K562 (cell line): ENCODE measurements at regions not wholly inside any gene's neighbourhood (a gene's known extent, or its start where the extent isn't known, plus 50 kb on each side); places are given as distances from the start of the nearest gene placed in this dataset.

Experiments
- ATAC-seq: fragments of 200-7000 bp; cut with Tn5 transposase; 3 replicates; pipeline ENCODE4 v1.9.1; 2020; ENCODE audit warnings: moderate library complexity
- BruUV-seq: library from RNA; stranded (reverse); fragments of 400-500 nt; replicated peaks from 2 replicates; lab custom pipeline; 2021; lab: Mats Ljungman, UMichigan
- CTCF ChIA-PET: fragments of 300-600 bp; formaldehyde crosslinking; extraction: SDS; loops from one replicate; lab custom pipeline; 2021; ENCODE audit warnings: low intra/inter-chr PET ratio; lab: Yijun Ruan, JAX
- POLR2A ChIA-PET: fragments of 300-600, 350-650 bp; sonication (Branson Sonifier 250); formaldehyde crosslinking; extraction: SDS; loops from one replicate; lab custom pipeline; 2021; ENCODE audit warnings: antibody characterized with exemption, inconsistent platforms; lab: Yijun Ruan, JAX
- DNase-seq, 4 experiments: peaks; one replicate each; pipeline versions ENCODE4 v3.0.0 to v3.0.0-alpha.2; 2011 to 2018; ENCODE audit warnings: low spot score in 3 of 4, mixed read lengths in 3 of 4; ENCODE audit errors: extremely low read depth in 1 of 4
- FAIRE-seq: peaks from 2 replicates; lab custom pipeline; 2011; peaks lifted over from hg19 to GRCh38; lab: Jason Lieb, UNC
- H2AFZ ChIP-seq: 2 replicates; pipeline ENCODE4 v1.6.0; 2011; ENCODE audit warnings: low read depth, low read length, control low read depth, inconsistent platforms
- H3K27ac ChIP-seq: fragments of 200-600 bp; 3 replicates; pipeline ENCODE4 v1.8.0; 2011; ENCODE audit warnings: low read depth, mild to moderate bottlenecking, control low read depth, inconsistent platforms, low read length, moderate library complexity, mixed read lengths; ENCODE audit errors: extremely low read depth
- H3K27me3 ChIP-seq, 2 experiments: fragments of 300-600 bp in 1 of 2; 2 replicates in 1 of 2; 3 replicates in 1 of 2; pipeline versions ENCODE4 v1.6.0 to v1.8.0; 2011; ENCODE audit warnings: inconsistent platforms in 2 of 2, low read length in 2 of 2, mild to moderate bottlenecking in 1 of 2, mixed read lengths in 1 of 2, moderate library complexity in 1 of 2; ENCODE audit not compliant: control insufficient read depth in 2 of 2, insufficient read depth in 2 of 2
- H3K36me3 ChIP-seq: fragments of 300-600 bp; 3 replicates; pipeline ENCODE4 v1.8.0; 2011; ENCODE audit warnings: mild to moderate bottlenecking, low read length, inconsistent platforms; ENCODE audit not compliant: control insufficient read depth, insufficient read depth
- H3K4me1 ChIP-seq, 2 experiments: fragments of 200-600 bp in 1 of 2; replicated peaks in 1 of 2; 2 replicates in 1 of 2; 3 replicates in 1 of 2; pipeline versions ENCODE4 v1.5.1 to v1.8.0; 2011; ENCODE audit warnings: inconsistent platforms in 2 of 2, low read length in 2 of 2, mild to moderate bottlenecking in 1 of 2, mixed read lengths in 1 of 2, moderate library complexity in 1 of 2; ENCODE audit not compliant: control insufficient read depth in 2 of 2, insufficient read depth in 2 of 2
- H3K4me2 ChIP-seq: 2 replicates; pipeline ENCODE4 v1.6.1; 2011; ENCODE audit warnings: low read length, control low read depth, inconsistent platforms, mixed read lengths; ENCODE audit not compliant: insufficient read depth
- H3K4me3 ChIP-seq: fragments of 200-600 bp; sonication (generic), shearing (Covaris generic); 2 replicates; pipeline ENCODE4 v1.5.1; 2016; ENCODE audit warnings: control low read depth, inconsistent platforms
- H3K79me2 ChIP-seq: fragments of 200-600 bp; 3 replicates; pipeline ENCODE4 v1.8.0; 2011; ENCODE audit warnings: low read length, inconsistent platforms; ENCODE audit not compliant: control insufficient read depth, insufficient read depth
- H3K9ac ChIP-seq, 2 experiments: 2 replicates each; pipeline versions ENCODE4 v1.6.0 to v1.6.1; 2011; ENCODE audit warnings: low read depth in 2 of 2, low read length in 2 of 2, control low read depth in 1 of 2, inconsistent platforms in 1 of 2, mild to moderate bottlenecking in 1 of 2, mixed read lengths in 1 of 2; ENCODE audit not compliant: insufficient read depth in 1 of 2
- H3K9me1 ChIP-seq: one replicate; pipeline ENCODE4 v1.6.0; 2011; ENCODE audit warnings: inconsistent platforms, mild to moderate bottlenecking, low read length, moderate library complexity; ENCODE audit not compliant: control insufficient read depth, insufficient read depth
- H3K9me3 ChIP-seq: replicated peaks from 2 replicates; pipeline ENCODE4 v1.5.1; 2011; ENCODE audit warnings: low read depth, low read length, inconsistent platforms; ENCODE audit not compliant: control insufficient read depth, insufficient read depth
- H4K20me1 ChIP-seq: replicated peaks from 2 replicates; pipeline ENCODE4 v1.6.1; 2011; ENCODE audit warnings: low read length, inconsistent platforms, mixed read lengths; ENCODE audit not compliant: control insufficient read depth, insufficient read depth
- CC2D1A ChIP-seq: fragments of 450-650 bp; IDR thresholded peaks from 2 replicates; pipeline ENCODE4 v1.6.1; 2017; ENCODE audit warnings: mild to moderate bottlenecking
- FOS ChIP-seq: IDR thresholded peaks from 3 replicates; pipeline ENCODE4 v1.6.1; 2011; ENCODE audit not compliant: insufficient read length; ENCODE audit errors: extremely low read depth
- RNF2 ChIP-seq: sonication (generic); IDR thresholded peaks from 2 replicates; pipeline ENCODE4 v1.6.1; 2016
- SREBF1 ChIP-seq: fragments of 150-350 bp; IDR thresholded peaks from 2 replicates; pipeline ENCODE4 v1.6.1; 2014; ENCODE audit warnings: antibody characterized with exemption, low read depth, low read length, borderline replicate concordance
- ZKSCAN1 ChIP-seq: fragments of 150-350 bp; IDR thresholded peaks from 2 replicates; pipeline ENCODE4 v1.6.1; 2016; ENCODE audit warnings: low read depth, low read length
- ZNF707 ChIP-seq: fragments of 250-450 bp; sonication (Bioruptor Pico); conservative IDR thresholded peaks from 2 replicates; pipeline ENCODE4 v1.8.0; 2022; ENCODE audit warnings: inconsistent platforms, mild to moderate bottlenecking, moderate library complexity
- WGBS: fragments of 100-300 bp; shearing (Covaris generic); methylation state at CpG from one replicate; pipeline ENCODE4 v1.1.6; 2016; ENCODE audit warnings: low coverage, mixed read lengths; ENCODE audit not compliant: insufficient coverage; ENCODE audit errors: missing lambda C conversion rate; 5-methylcytosine and 5-hydroxymethylcytosine counted together
- in situ Hi-C: fragments of 300-500 bp; cut with MboI; formaldehyde crosslinking; loops from 4 replicates; pipeline ENCODE4 v1.15.0; 2018; ENCODE audit warnings: inconsistent platforms, mixed read lengths
- intact Hi-C: fragments of 100-400 bp; cut with micrococcal nuclease; formaldehyde crosslinking; loops from 2 replicates; pipeline ENCODE4 v1.14.2; 2022
- TF ChIP-seq, protein P1 (sequence below): fragments of 450-650 bp; formaldehyde crosslinking; IDR thresholded peaks from 2 replicates; pipeline ENCODE4 v1.4.0; 2022; ENCODE audit warnings: mild to moderate bottlenecking, moderate library complexity
- TF ChIP-seq, protein P2 (sequence below): sonication (generic); formaldehyde crosslinking; IDR thresholded peaks from 2 replicates; pipeline ENCODE4 v1.4.0; 2020; ENCODE audit warnings: mild to moderate bottlenecking, missing genetic modification reagents
- TF ChIP-seq, protein P3 (sequence below): fragments of 250-450 bp; sonication (Bioruptor Pico); IDR thresholded peaks from 2 replicates; pipeline ENCODE4 v1.4.0; 2020; ENCODE audit warnings: mild to moderate bottlenecking, moderate library complexity

DNA sequence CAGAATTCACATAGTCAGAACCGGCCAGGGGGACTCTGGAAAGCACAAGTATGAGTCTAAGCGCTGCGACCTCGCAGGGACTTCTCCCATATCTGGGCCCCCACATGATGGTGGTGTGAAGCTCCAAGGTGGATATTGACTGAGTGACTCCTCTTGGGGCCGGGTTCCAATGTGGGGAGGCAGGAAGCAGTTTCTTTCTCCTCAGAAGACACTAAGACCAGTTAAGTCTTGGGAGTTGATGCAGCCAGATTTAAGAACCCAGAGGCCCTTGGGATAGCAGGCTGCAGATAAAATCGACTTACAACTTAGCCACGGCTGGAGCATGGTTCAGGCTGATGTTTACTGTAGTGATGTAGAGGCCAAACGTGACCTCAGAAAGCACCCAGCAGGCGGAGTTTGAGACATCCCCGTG lies 55.4 kb upstream of the KLF13 start:
- H3K4me1 ChIP-seq, result peaks cover 0 to 11% of the 10 kb centered on the region in 2 experiments; a peak in 1 of 5 replicates
- no TSS peak for BruUV-seq
- ATAC-seq, result no peak
- in situ Hi-C loops (no loop called here), intact Hi-C loops (no loop called here)
- POLR2A ChIA-PET, result interaction anchor here (0.9 kb wide), 1 partner anchor 9 kb away, joined by 3 read pairs; no protein-coding TSS in a partner anchor
- H3K4me2 ChIP-seq, result no peak overlapping the region
- H2AFZ ChIP-seq, result no peak overlapping the region
- no peaks in the 10 kb centered on the region for H3K36me3 ChIP-seq
- H4K20me1 ChIP-seq, result no peaks in the 10 kb centered on the region
- WGBS, result 8% methylated on average over 10 of the region's 10 CpGs
- H3K79me2 ChIP-seq, result no peaks in the 10 kb centered on the region
- no peaks in the 10 kb centered on the region for H3K9me3 ChIP-seq
- no peaks in the 10 kb centered on the region for H3K9me1 ChIP-seq
- no peak overlapping the region for H3K27ac ChIP-seq
- CTCF ChIA-PET, result no interaction called here
- no peak overlapping the region for H3K9ac ChIP-seq
- TF ChIP-seq, protein P1, sequence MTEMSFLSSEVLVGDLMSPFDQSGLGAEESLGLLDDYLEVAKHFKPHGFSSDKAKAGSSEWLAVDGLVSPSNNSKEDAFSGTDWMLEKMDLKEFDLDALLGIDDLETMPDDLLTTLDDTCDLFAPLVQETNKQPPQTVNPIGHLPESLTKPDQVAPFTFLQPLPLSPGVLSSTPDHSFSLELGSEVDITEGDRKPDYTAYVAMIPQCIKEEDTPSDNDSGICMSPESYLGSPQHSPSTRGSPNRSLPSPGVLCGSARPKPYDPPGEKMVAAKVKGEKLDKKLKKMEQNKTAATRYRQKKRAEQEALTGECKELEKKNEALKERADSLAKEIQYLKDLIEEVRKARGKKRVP, result no peak
- TF ChIP-seq FOS, result no peak
- no peak for TF ChIP-seq RNF2
- peaks cover 0 to 33% of the 10 kb centered on the region in 2 experiments; a peak in 2 of 5 replicates for H3K27me3 ChIP-seq
- H3K4me3 ChIP-seq, result no peak overlapping the region
- no peak for DNase-seq
- FAIRE-seq, result no peak

DNA sequence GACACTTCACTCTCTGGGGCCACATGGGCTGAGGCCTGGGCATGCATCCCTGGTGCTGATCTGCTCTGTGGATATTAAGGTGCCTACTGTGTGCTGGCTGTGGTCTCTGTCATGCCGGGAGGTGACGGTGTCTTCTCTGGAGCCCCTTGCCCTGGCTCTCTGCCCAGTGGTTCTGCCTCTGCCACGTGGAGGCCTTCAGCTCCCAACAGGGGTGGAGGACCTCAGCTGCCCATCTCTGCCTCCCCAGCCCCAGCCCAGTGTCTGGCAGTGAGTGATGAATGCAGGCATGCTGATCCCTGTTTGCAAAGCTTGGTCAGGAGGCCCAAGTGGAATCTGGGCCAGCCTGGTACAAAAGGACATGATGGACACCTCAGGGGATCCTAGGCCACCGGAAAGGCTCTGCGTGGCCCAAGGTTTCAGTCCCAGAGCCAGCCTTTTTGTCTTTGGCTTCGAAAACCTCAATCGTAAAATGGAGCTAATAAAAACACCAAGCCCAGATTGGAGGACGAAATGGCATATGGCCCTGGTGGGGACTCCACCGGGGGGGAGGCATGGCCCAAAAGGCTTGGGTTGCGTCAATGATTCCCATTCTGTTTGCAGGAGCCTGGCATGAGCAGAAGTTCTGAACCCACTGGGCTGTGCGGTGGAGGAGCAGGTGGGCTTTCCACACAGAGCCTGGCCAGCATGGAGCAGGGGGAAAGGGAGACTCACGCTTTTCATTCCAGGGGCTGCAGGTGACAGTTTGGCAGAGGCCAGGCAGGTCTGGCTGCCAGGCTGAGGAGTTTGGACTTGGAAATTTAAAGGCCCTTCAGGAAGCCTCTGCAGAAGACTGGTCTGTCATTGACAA lies 54.7 kb upstream of the KLF13 start:
- H3K4me1 ChIP-seq, result peaks cover 0 to 7% of the 10 kb centered on the region in 2 experiments; a peak in 1 of 5 replicates

More for the DNA sequence above, 54.7 kb upstream of the KLF13 start:
- Histone ChIP-seq H3K27ac (no peak overlapping the region), H3K79me2 (no peaks in the 10 kb centered on the region), H3K4me3 (no peak overlapping the region), H3K9ac (no peak overlapping the region), H3K4me2 (no peak overlapping the region), H3K9me1 (no peaks in the 10 kb centered on the region), H3K36me3 (no peaks in the 10 kb centered on the region), H2AFZ (no peak overlapping the region), H3K9me3 (no peaks in the 10 kb centered on the region), H3K27me3 (peaks cover 0 to 35% of the 10 kb centered on the region in 2 experiments; a peak in 2 of 5 replicates), H4K20me1 (no peaks in the 10 kb centered on the region)
- in situ Hi-C loops, result no loop called here
- no peak for DNase-seq
- intact Hi-C loops, result no loop called here
- ChIA-PET POLR2A (interaction anchor here (0.9 to 1.5 kb wide), 2 partner anchors 9 to 11 kb away, joined by 3 read pairs; no protein-coding TSS in a partner anchor), CTCF (no interaction called here)
- no peak for TF ChIP-seq ZNF707
- TF ChIP-seq, protein P2, sequence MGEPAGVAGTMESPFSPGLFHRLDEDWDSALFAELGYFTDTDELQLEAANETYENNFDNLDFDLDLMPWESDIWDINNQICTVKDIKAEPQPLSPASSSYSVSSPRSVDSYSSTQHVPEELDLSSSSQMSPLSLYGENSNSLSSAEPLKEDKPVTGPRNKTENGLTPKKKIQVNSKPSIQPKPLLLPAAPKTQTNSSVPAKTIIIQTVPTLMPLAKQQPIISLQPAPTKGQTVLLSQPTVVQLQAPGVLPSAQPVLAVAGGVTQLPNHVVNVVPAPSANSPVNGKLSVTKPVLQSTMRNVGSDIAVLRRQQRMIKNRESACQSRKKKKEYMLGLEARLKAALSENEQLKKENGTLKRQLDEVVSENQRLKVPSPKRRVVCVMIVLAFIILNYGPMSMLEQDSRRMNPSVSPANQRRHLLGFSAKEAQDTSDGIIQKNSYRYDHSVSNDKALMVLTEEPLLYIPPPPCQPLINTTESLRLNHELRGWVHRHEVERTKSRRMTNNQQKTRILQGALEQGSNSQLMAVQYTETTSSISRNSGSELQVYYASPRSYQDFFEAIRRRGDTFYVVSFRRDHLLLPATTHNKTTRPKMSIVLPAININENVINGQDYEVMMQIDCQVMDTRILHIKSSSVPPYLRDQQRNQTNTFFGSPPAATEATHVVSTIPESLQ, result no peak
- peak; percentile 82; the same call in 1 of the 2 replicates for TF ChIP-seq ZKSCAN1
- TF ChIP-seq CC2D1A, result no peak
- TF ChIP-seq, protein P3, sequence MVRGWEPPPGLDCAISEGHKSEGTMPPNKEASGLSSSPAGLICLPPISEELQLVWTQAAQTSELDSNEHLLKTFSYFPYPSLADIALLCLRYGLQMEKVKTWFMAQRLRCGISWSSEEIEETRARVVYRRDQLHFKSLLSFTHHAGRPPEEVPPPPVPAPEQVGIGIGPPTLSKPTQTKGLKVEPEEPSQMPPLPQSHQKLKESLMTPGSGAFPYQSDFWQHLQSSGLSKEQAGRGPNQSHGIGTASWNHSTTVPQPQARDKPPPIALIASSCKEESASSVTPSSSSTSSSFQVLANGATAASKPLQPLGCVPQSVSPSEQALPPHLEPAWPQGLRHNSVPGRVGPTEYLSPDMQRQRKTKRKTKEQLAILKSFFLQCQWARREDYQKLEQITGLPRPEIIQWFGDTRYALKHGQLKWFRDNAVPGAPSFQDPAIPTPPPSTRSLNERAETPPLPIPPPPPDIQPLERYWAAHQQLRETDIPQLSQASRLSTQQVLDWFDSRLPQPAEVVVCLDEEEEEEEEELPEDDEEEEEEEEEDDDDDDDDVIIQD (CRISPR knock-in tag), result no peak
- TF ChIP-seq SREBF1, result no peak
- no peak for ATAC-seq
- 20% methylated on average over 12 of the region's 12 CpGs for WGBS
- no TSS peak for BruUV-seq
- FAIRE-seq, result no peak
